ENCODE measurements at regions not wholly inside any gene's neighbourhood (a gene's known extent, or its start where the extent isn't known, plus 50 kb on each side); places are given as distances from the start of the nearest gene placed in this dataset.

- TF ChIP-seq ZNF70 (CRISPR knock-in tag; IDR thresholded peaks at IDR 0.05): no peak
- no peak for TF ChIP-seq RARB (CRISPR knock-in tag; IDR thresholded peaks at IDR 0.05)
- no peak for TF ChIP-seq ARNTL (CRISPR knock-in tag; IDR thresholded peaks at IDR 0.05; ENCODE audit: borderline replicate concordance, low read depth)
- TF ChIP-seq PPARA (CRISPR knock-in tag; IDR thresholded peaks at IDR 0.05; ENCODE audit: borderline replicate concordance): no peak
- no peak for TF ChIP-seq CREB5 (CRISPR knock-in tag; IDR thresholded peaks at IDR 0.05; ENCODE audit: low read depth)
- no peak for TF ChIP-seq PATZ1 (CRISPR knock-in tag; IDR thresholded peaks at IDR 0.05; ENCODE audit: borderline replicate concordance)
- TF ChIP-seq ZC3H10 (CRISPR knock-in tag; IDR thresholded peaks at IDR 0.05): no peak
- TF ChIP-seq SNAI2 (CRISPR knock-in tag; IDR thresholded peaks at IDR 0.05): no peak
- no peak for TF ChIP-seq ESRRG (CRISPR knock-in tag; IDR thresholded peaks at IDR 0.05)
- TF ChIP-seq ZNF565 (CRISPR knock-in tag; conservative IDR thresholded peaks at IDR 0.05; ENCODE audit: low read depth): no peak
- no peak for ATAC-seq
Observed at GRCh38 chr1:164982545-164982944, 374.0 kb downstream of the LMX1A start.

GRCh38 chr1:164977561-164977960 is 379.0 kb downstream of the LMX1A start:
- TF ChIP-seq SNAI2 (CRISPR knock-in tag; IDR thresholded peaks at IDR 0.05): no peak
- TF ChIP-seq ZFP3 (CRISPR knock-in tag; IDR thresholded peaks at IDR 0.05): no peak
- no peak for ATAC-seq

- ATAC-seq: no peak
- TF ChIP-seq TCF4 (CRISPR knock-in tag; IDR thresholded peaks at IDR 0.05; ENCODE audit: borderline replicate concordance): no peak
Observed at GRCh38 chr1:164971921-164972415, 384.5 kb downstream of the LMX1A start.

GRCh38 chr1:164971391-164971790 is 385.1 kb downstream of the LMX1A start:
- ATAC-seq: no peak
- no peak for TF ChIP-seq ZNF8 (CRISPR knock-in tag; IDR thresholded peaks at IDR 0.05)
- TF ChIP-seq ESRRG (CRISPR knock-in tag; IDR thresholded peaks at IDR 0.05): no peak
- TF ChIP-seq ZFP3 (CRISPR knock-in tag; IDR thresholded peaks at IDR 0.05): no peak
- TF ChIP-seq ZNF565 (CRISPR knock-in tag; conservative IDR thresholded peaks at IDR 0.05; ENCODE audit: low read depth): no peak
- TF ChIP-seq RARB (CRISPR knock-in tag; IDR thresholded peaks at IDR 0.05): no peak
- TF ChIP-seq ISL1 (CRISPR knock-in tag; IDR thresholded peaks at IDR 0.05): no peak

GRCh38 chr1:164969253-164969652 is 387.3 kb downstream of the LMX1A start:
- ATAC-seq: no peak
- TF ChIP-seq TCF4 (CRISPR knock-in tag; IDR thresholded peaks at IDR 0.05; ENCODE audit: borderline replicate concordance): no peak
- TF ChIP-seq ZFP3 (CRISPR knock-in tag; IDR thresholded peaks at IDR 0.05): no peak
- no peak for TF ChIP-seq CSRNP3 (CRISPR knock-in tag; IDR thresholded peaks at IDR 0.05)

- TF ChIP-seq TSHZ2 (CRISPR knock-in tag; IDR thresholded peaks at IDR 0.05) (no peak), RARB (CRISPR knock-in tag; IDR thresholded peaks at IDR 0.05) (no peak), ESRRG (CRISPR knock-in tag; IDR thresholded peaks at IDR 0.05) (no peak), CSRNP3 (CRISPR knock-in tag; IDR thresholded peaks at IDR 0.05) (no peak), BACH2 (CRISPR knock-in tag; IDR thresholded peaks at IDR 0.05; ENCODE audit: borderline replicate concordance) (no peak), ARNTL (CRISPR knock-in tag; IDR thresholded peaks at IDR 0.05; ENCODE audit: borderline replicate concordance, low read depth) (no peak), ISL1 (CRISPR knock-in tag; IDR thresholded peaks at IDR 0.05) (no peak), CSDC2 (CRISPR knock-in tag; IDR thresholded peaks at IDR 0.05) (no peak)
- ATAC-seq: no peak
Observed at GRCh38 chr1:164967300-164967699, 389.2 kb downstream of the LMX1A start.
